Fibroblast of pulmonary artery (primary cell): ENCODE measurements at regions not wholly inside any gene's neighbourhood (a gene's known extent, or its start where the extent isn't known, plus 50 kb on each side); places are given as distances from the start of the nearest gene placed in this dataset.
"Not testable (repeated sequence)": the region's sequence is repeated elsewhere in the genome, so short reads cannot be mapped to it uniquely, and the experiment has no call there.

Experiments used
- DNase-seq: peaks from one replicate; pipeline ENCODE4 v3.0.0-alpha.2; 2010; ENCODE audit warnings: low read depth
- H3K4me3 ChIP-seq: replicated peaks from 2 replicates; pipeline ENCODE4 v1.5.1; 2011; ENCODE audit warnings: low read depth, mild to moderate bottlenecking, control low read depth, low read length, moderate library complexity
- TF ChIP-seq, protein P1 (sequence below): IDR thresholded peaks from 2 replicates; pipeline ENCODE4 v1.5.1; 2011; ENCODE audit warnings: mild to moderate bottlenecking, control low read depth, low read length, inconsistent platforms; ENCODE audit errors: missing control alignments

DNA sequence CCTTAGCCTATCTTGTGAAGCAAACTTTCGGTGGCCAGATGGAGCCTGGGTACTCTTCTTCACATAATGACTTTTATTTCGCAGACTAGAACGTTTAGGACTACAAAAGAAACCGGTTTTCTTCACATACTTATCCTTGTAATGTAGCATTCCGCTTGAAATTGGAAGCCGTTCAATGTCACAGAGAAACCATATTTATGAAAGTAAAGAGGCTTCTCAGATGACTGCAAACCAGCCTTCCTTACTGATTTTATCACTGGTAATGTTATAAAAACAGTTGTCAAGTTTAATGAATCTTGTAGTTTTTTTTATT lies 94.1 kb downstream of the PPIAL4G start:
- peak overlapping the region; percentile 54 for H3K4me3 ChIP-seq
- no peak for DNase-seq
- TF ChIP-seq, protein P1, sequence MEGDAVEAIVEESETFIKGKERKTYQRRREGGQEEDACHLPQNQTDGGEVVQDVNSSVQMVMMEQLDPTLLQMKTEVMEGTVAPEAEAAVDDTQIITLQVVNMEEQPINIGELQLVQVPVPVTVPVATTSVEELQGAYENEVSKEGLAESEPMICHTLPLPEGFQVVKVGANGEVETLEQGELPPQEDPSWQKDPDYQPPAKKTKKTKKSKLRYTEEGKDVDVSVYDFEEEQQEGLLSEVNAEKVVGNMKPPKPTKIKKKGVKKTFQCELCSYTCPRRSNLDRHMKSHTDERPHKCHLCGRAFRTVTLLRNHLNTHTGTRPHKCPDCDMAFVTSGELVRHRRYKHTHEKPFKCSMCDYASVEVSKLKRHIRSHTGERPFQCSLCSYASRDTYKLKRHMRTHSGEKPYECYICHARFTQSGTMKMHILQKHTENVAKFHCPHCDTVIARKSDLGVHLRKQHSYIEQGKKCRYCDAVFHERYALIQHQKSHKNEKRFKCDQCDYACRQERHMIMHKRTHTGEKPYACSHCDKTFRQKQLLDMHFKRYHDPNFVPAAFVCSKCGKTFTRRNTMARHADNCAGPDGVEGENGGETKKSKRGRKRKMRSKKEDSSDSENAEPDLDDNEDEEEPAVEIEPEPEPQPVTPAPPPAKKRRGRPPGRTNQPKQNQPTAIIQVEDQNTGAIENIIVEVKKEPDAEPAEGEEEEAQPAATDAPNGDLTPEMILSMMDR: no peak

- peak overlapping the region; percentile 54 for H3K4me3 ChIP-seq
- peak; percentile 89 for DNase-seq
- TF ChIP-seq, protein P1: no peak
These were observed 94.7 kb downstream of the PPIAL4G start for GRCh38 chr1:148388260-148389026.

DNA sequence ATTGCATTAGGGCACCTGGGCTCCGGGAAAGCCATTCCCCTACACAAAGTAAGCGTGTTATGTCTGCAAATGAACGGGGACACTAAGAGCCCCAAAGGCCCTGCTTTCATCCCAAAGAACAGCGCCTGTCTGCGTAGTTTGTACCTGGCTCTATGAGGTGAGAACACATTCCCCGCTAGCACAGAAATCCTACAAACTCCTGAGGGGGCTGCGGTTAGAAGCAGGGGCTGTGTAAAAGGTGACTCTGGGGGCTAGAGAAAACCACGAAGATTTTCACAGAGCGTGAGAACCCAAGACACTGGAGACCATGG lies 95.2 kb downstream of the PPIAL4G start:
- H3K4me3 ChIP-seq, DNase-seq: not testable (repeated sequence)

GRCh38 chr1:148387122-148387948 lies 95.8 kb downstream of the PPIAL4G start:
- not testable (repeated sequence) for DNase-seq, H3K4me3 ChIP-seq

GRCh38 chr1:148386617-148387016 lies 96.5 kb downstream of the PPIAL4G start:
- DNase-seq: no peak
- H3K4me3 ChIP-seq: no peak overlapping the region

DNA sequence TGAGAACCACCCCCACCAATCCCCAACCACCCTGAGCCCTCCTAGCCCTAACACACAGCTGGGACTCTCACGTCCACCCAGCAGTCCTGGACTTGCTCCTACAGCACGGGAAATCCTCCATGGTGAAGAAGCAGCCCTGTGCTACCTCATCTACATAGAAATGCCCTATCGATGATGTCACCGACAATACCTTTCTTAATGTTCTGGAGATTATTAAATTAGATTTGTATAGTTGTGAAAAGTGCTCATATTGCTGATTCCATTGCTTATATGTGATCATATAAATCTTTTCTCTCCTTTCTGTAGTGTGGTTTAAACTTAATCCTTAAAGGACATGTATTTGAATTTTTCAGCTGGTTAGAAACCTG lies 97.1 kb downstream of the PPIAL4G start:
- not testable (repeated sequence) for H3K4me3 ChIP-seq, DNase-seq

More at GRCh38 chr1:148386617-148387016, 96.5 kb downstream of the PPIAL4G start:
- TF ChIP-seq, protein P1: no peak

- TF ChIP-seq, protein P1: no peak
- no peak for DNase-seq
- H3K4me3 ChIP-seq: no peak overlapping the region
These were observed 97.6 kb downstream of the PPIAL4G start for GRCh38 chr1:148385371-148386030.

DNA sequence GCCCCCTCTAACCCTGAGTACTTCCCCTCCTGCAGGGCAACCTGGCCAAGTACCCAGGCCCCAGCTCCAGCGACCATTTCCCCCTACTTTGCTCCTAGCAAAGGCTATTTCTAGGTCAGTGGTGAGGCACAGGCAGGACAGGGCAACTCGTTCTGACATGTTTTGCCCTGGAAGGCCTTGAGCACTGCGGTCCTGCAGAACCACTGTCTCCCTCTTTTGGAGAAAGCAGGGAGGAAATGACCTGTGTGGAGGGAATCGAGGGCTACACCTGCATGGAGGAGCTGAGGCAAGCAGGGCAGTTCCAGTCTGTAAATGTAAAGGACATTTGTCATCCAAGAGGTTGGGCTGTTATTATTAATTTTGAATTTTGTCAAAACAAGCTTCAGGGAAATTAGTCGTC lies 99.1 kb downstream of the PPIAL4G start:
- H3K4me3 ChIP-seq: no peak overlapping the region
- TF ChIP-seq, protein P1: no peak
- no peak for DNase-seq
